AG04450 (cell line): ENCODE measurements at regions not wholly inside any gene's neighbourhood (a gene's known extent, or its start where the extent isn't known, plus 50 kb on each side); places are given as distances from the start of the nearest gene placed in this dataset.

ENCODE experiments used
- CTCF ChIA-PET: fragments of 300-600, 350-600 bp; formaldehyde crosslinking; extraction: SDS; loops from one replicate; lab custom pipeline; 2022; ENCODE audit warnings: antibody characterized with exemption, inconsistent platforms; lab: Charles Lee
- POLR2A ChIA-PET: fragments of 350-600 bp; formaldehyde crosslinking; extraction: SDS; loops from one replicate; lab custom pipeline; 2021; ENCODE audit warnings: antibody characterized with exemption, inconsistent platforms; lab: Yijun Ruan, JAX
- DNase-seq: peaks from one replicate; pipeline ENCODE4 v3.0.0-alpha.2; 2011; ENCODE audit warnings: low read depth, low spot score
- H3K27ac ChIP-seq: one replicate; pipeline ENCODE4 v1.5.1; 2012; ENCODE audit warnings: low read depth, low read length, control low read depth
- H3K27me3 ChIP-seq: one replicate; pipeline ENCODE4 v1.6.0; 2012; ENCODE audit warnings: low read length; ENCODE audit not compliant: control insufficient read depth, insufficient read depth
- H3K4me3 ChIP-seq: 2 replicates; pipeline ENCODE4 v1.5.1; 2011; ENCODE audit warnings: mild to moderate bottlenecking, low read depth, low read length, control low read depth
- H3K9me3 ChIP-seq: 2 replicates; pipeline ENCODE4 v1.5.1; 2012; ENCODE audit warnings: low read length; ENCODE audit not compliant: control insufficient read depth, insufficient read depth
- TF ChIP-seq, protein P1 (sequence below): IDR thresholded peaks from 2 replicates; pipeline ENCODE4 v1.5.1; 2011; ENCODE audit warnings: low read depth, low read length, control low read depth, inconsistent platforms

DNA sequence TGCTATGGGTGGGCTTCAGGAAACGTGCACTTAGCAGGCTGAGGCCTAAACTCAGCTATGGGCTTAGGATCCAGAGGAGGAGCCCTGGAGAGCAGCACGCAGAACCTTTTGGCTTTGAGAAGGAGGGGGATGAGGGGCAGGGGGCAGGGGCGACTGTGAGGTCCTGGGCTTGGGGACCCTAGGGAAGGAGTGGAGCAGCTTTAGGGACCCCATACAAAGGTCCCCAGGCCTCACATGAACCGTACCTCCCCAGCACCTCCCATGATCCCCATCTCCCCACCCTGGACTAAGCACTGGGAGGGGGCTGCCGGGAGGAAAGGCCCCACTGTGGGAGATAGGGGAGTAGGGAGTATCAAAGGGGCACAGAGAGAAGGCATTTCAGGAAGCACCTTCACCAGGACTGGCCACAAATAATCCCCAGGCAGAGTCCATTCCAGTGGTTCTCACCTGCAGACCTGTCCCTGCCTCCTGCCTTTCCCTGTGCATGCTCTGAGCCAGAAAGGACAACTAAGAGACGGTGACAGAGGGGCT is 62.0 kb upstream of the KLF13 start:
- ChIA-PET POLR2A (no interaction called here), CTCF (interaction anchor here (1.2 kb wide), 1 partner anchor 225 kb away, joined by 3 read pairs; no protein-coding TSS in a partner anchor)
- Histone ChIP-seq H3K27me3 (peaks cover 4% of the 10 kb centered on the region), H3K4me3 (no peak overlapping the region), H3K9me3 (no peaks in the 10 kb centered on the region), H3K27ac (no peak overlapping the region)
- DNase-seq, result no peak
- TF ChIP-seq, protein P1, sequence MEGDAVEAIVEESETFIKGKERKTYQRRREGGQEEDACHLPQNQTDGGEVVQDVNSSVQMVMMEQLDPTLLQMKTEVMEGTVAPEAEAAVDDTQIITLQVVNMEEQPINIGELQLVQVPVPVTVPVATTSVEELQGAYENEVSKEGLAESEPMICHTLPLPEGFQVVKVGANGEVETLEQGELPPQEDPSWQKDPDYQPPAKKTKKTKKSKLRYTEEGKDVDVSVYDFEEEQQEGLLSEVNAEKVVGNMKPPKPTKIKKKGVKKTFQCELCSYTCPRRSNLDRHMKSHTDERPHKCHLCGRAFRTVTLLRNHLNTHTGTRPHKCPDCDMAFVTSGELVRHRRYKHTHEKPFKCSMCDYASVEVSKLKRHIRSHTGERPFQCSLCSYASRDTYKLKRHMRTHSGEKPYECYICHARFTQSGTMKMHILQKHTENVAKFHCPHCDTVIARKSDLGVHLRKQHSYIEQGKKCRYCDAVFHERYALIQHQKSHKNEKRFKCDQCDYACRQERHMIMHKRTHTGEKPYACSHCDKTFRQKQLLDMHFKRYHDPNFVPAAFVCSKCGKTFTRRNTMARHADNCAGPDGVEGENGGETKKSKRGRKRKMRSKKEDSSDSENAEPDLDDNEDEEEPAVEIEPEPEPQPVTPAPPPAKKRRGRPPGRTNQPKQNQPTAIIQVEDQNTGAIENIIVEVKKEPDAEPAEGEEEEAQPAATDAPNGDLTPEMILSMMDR, result no peak

DNA sequence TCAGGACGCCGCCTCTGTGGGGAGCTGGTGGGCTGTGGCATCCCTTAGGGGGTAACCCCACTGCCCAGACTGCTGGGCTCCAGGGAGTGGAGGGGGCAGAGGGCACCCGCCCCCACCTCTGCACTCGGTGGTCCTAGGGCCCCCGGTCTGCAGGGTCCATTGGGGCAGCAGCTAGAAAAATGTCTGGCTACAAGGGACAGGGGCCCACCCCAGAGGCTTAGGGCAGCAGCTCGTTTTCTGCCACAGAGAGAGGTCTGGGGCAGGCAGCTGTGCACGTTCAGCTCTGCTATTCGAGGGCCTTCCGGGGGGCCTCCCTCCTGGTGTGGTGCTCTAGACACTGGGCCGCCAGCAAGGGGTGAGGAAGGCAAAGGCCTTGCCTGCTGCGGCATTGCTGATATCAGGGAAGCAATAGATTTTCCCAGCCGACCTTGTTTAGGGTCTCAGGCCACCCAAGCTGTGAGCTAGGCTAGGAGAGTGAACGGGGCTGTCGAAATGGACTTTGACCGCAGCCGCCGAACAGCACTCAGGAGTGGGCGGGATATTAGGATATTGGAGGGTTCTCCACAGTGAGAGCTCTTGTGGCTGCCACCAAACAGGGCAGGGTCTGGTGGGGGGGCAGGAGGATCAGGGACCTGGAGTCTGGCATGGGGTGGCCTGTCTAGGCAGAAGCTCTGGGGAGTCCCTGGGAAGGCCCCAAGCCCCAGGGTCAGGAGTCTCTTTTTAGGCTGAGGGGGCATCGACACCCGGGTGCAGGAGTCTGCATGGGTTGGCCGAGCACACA is 61.4 kb upstream of the KLF13 start:
- Histone ChIP-seq H3K27ac (no peak overlapping the region), H3K4me3 (no peak overlapping the region), H3K9me3 (no peaks in the 10 kb centered on the region), H3K27me3 (peaks cover 4% of the 10 kb centered on the region)
- DNase-seq, result no peak
- ChIA-PET POLR2A (interaction anchor here (0.5 kb wide), 1 partner anchor 37 kb away, joined by 3 read pairs; no protein-coding TSS in a partner anchor), CTCF (interaction anchor here (1.2 kb wide), 1 partner anchor 225 kb away, joined by 3 read pairs; no protein-coding TSS in a partner anchor)
- TF ChIP-seq, protein P1, result no peak

DNA sequence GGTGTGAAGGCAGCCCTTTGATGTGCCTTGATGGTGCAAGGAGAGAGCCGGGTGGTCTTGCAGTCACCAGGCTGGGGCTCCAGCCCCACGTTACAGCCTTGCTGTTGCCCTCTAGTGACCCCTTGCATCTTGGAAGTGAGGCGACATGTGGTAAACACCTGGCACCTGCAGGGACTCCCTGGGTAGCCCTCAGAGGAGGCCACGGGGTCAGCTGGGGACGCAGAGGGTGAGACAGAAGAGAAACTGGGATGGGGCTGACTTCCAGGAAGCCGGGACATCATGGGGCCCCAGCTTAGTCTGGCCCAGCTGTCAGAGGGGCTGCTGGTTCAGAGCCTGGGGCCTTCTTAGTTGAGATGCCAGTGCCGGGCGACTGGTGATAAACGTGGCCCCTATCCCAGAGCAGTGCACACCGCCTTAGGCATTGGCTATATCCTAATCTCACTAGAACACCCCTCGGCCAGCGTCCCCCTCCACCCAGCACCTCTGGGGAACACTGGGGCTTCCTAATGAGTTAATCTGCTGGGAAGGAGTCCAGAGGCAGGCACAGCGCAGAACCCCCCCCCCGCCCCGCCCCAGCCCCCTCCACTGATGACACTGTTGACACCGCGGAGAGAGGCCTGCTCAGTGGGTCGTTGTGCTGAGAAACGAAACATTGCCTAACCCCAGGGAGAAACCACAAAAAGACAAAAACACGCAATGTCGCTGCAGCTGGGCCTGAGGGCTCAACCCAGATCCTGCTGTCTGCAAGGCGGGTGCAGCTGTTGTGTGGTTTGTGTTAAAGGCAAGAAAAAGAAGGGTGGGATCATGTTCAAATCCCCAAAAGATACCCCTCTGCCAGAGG is 60.5 kb upstream of the KLF13 start:
- POLR2A ChIA-PET, result interaction anchor here (0.6 kb wide), 1 partner anchor 49 kb away, joined by 3 read pairs; no protein-coding TSS in a partner anchor
- CTCF ChIA-PET, result interaction anchor here (1.2 kb wide), 1 partner anchor 224 kb away, joined by 3 read pairs; no protein-coding TSS in a partner anchor
- H3K27me3 ChIP-seq, result peaks cover 4% of the 10 kb centered on the region
- DNase-seq, result no peak
- H3K9me3 ChIP-seq, result no peaks in the 10 kb centered on the region
- no peak overlapping the region for H3K4me3 ChIP-seq
- no peak overlapping the region for H3K27ac ChIP-seq
- TF ChIP-seq, protein P1, result no peak

DNA sequence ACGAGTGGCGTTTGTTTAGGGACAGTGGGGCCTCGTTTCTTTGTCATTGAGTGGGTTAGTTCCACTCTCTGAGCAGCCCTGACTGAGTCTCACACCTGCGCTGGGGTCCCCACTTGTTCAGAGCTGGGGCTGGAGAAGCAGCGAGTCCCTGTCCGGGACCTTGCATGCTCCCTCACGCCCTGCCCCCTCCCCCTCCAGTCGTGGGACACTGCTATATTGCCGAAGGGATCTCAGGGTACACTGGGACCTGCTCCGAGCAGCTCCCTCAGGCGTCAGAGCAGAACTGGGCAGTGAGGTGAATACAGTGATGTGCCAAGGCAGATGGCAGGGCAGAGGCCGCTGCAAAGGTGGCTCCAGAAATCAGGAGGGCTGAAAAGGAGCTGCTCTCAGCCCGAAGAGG is 59.9 kb upstream of the KLF13 start:
- H3K27ac ChIP-seq, result no peak overlapping the region
- no peaks in the 10 kb centered on the region for H3K9me3 ChIP-seq
- TF ChIP-seq, protein P1, result no peak
- CTCF ChIA-PET, result no interaction called here
- H3K27me3 ChIP-seq, result peaks cover 4% of the 10 kb centered on the region
- DNase-seq, result no peak
- POLR2A ChIA-PET, result no interaction called here
- no peak overlapping the region for H3K4me3 ChIP-seq
